A549 (cell line): ENCODE measurements at regions not wholly inside any gene's neighbourhood (a gene's known extent, or its start where the extent isn't known, plus 50 kb on each side); places are given as distances from the start of the nearest gene placed in this dataset.

Experiments used
- ATAC-seq, 2 experiments: fragments of 200-7000 bp in 1 of 2; fragments of >200 bp in 1 of 2; cut with Nextera tagmentation in 1 of 2; cut with Tn5 transposase in 1 of 2; 3 replicates each; pipeline versions ENCODE4 v1.8.0 to v1.9.1; 2018 to 2020; ENCODE audit warnings: mild to moderate bottlenecking in 1 of 2, moderate library complexity in 1 of 2
- CTCF ChIA-PET: fragments of 300-600 bp; sonication (Branson Sonifier 250); formaldehyde crosslinking; extraction: SDS; loops from one replicate; lab custom pipeline; 2021; ENCODE audit warnings: antibody characterized with exemption, inconsistent platforms; lab: Yijun Ruan, JAX
- POLR2A ChIA-PET: fragments of 350-600 bp; formaldehyde crosslinking; extraction: SDS; loops from one replicate; lab custom pipeline; 2021; ENCODE audit warnings: antibody characterized with exemption, inconsistent platforms; lab: Yijun Ruan, JAX
- DNase-seq, 2 experiments: peaks; one replicate each; pipeline versions ENCODE4 v3.0.0 to v3.0.0-alpha.2; 2011 to 2016; ENCODE audit warnings: low read depth in 1 of 2, low spot score in 1 of 2
- FAIRE-seq: peaks from 2 replicates; lab custom pipeline; 2011; peaks lifted over from hg19 to GRCh38; lab: Jason Lieb, UNC
- H3K27ac ChIP-seq, 2 experiments: fragments of >200 bp; sonication (Bioruptor Twin); formaldehyde crosslinking; 3 replicates each; pipeline ENCODE4 v1.5.1; 2016 to 2017
- H3K4me1 ChIP-seq: fragments of >200 bp; sonication (Bioruptor Twin); formaldehyde crosslinking; 3 replicates; pipeline ENCODE4 v1.6.1; 2016
- H3K4me2 ChIP-seq: fragments of >200 bp; sonication (Bioruptor Twin); formaldehyde crosslinking; 3 replicates; pipeline ENCODE4 v1.6.1; 2016
- H3K4me3 ChIP-seq: fragments of >200 bp; sonication (Bioruptor Twin); formaldehyde crosslinking; 3 replicates; pipeline ENCODE4 v1.5.1; 2016
- H3K9me3 ChIP-seq: fragments of >200 bp; sonication (Bioruptor Twin); formaldehyde crosslinking; 3 replicates; pipeline ENCODE4 v1.6.1; 2016
- CBX2 ChIP-seq: fragments of 200-600 bp; sonication (generic); IDR thresholded peaks from 2 replicates; pipeline ENCODE4 v1.6.1; 2016; ENCODE audit warnings: low read depth, mild to moderate bottlenecking, borderline replicate concordance
- CEBPB ChIP-seq, 2 experiments: fragments of >200 bp in 1 of 2; sonication (Bioruptor Twin) in 1 of 2; formaldehyde crosslinking in 1 of 2; IDR thresholded peaks; 2 replicates each; pipeline ENCODE4 v1.6.1; 2012 to 2016
- CHD2 ChIP-seq: fragments of 150-350 bp; IDR thresholded peaks from 2 replicates; pipeline ENCODE4 v1.6.1; 2014; ENCODE audit warnings: low read length; ENCODE audit not compliant: partially characterized antibody
- EP300 ChIP-seq, 2 experiments: fragments of >200 bp; sonication (Bioruptor Twin); formaldehyde crosslinking; IDR thresholded peaks; 2 replicates in 1 of 2; 3 replicates in 1 of 2; pipeline ENCODE4 v1.6.1; 2016 to 2017
- GATA3 ChIP-seq: IDR thresholded peaks from 2 replicates; pipeline ENCODE4 v1.6.1; 2012; ENCODE audit warnings: borderline replicate concordance
- HEYL ChIP-seq: fragments of 250-450 bp; sonication (Bioruptor Pico); IDR thresholded peaks from 2 replicates; pipeline ENCODE4 v1.8.0; 2021; ENCODE audit warnings: mild to moderate bottlenecking, moderate library complexity
- HOXA7 ChIP-seq: fragments of 250-450 bp; sonication (Bioruptor Pico); IDR thresholded peaks from 2 replicates; pipeline ENCODE4 v1.5.0; 2020; ENCODE audit warnings: mild to moderate bottlenecking, moderate library complexity
- HOXB13 ChIP-seq: fragments of 250-450 bp; sonication (Bioruptor Pico); IDR thresholded peaks from 2 replicates; pipeline ENCODE4 v1.5.0; 2020; ENCODE audit warnings: low read depth, mild to moderate bottlenecking, moderate library complexity
- JUN ChIP-seq, 2 experiments: fragments of >200 bp; sonication (Bioruptor Twin); formaldehyde crosslinking; IDR thresholded peaks; 2 replicates in 1 of 2; 3 replicates in 1 of 2; pipeline ENCODE4 v1.6.1; 2016 to 2017
- MAFK ChIP-seq: fragments of 450-650 bp; IDR thresholded peaks from 2 replicates; pipeline ENCODE4 v1.6.1; 2014; ENCODE audit not compliant: partially characterized antibody
- MYC ChIP-seq: IDR thresholded peaks from 2 replicates; pipeline ENCODE4 v1.6.1; 2012; ENCODE audit warnings: mild to moderate bottlenecking, inconsistent platforms, low read length, improper control_type of control experiment, borderline replicate concordance
- NFE2L2 ChIP-seq: fragments of 150-350 bp; conservative IDR thresholded peaks from 2 replicates; pipeline ENCODE4 v1.6.1; 2014; ENCODE audit warnings: low read length
- NPAS2 ChIP-seq: fragments of 250-450 bp; sonication (Bioruptor Pico); IDR thresholded peaks from 2 replicates; pipeline ENCODE4 v1.8.0; 2022; ENCODE audit warnings: mild to moderate bottlenecking, moderate library complexity, borderline replicate concordance
- NR3C1 ChIP-seq: fragments of >200 bp; sonication (Bioruptor Twin); formaldehyde crosslinking; IDR thresholded peaks from 3 replicates; pipeline ENCODE4 v1.6.1; 2017
- PHF8 ChIP-seq: fragments of 200-600 bp; sonication (generic); IDR thresholded peaks from 2 replicates; pipeline ENCODE4 v1.6.1; 2016; ENCODE audit warnings: low read depth, mild to moderate bottlenecking, antibody characterized with exemption, moderate library complexity, borderline replicate concordance
- POLR2A ChIP-seq: IDR thresholded peaks from 2 replicates; pipeline ENCODE4 v1.6.1; 2012; ENCODE audit warnings: mild to moderate bottlenecking, low read length
- RAD21 ChIP-seq, 2 experiments: fragments of >200 bp in 1 of 2; sonication (Bioruptor Twin) in 1 of 2; formaldehyde crosslinking in 1 of 2; IDR thresholded peaks in 1 of 2; conservative IDR thresholded peaks in 1 of 2; 2 replicates in 1 of 2; 3 replicates in 1 of 2; pipeline ENCODE4 v1.6.1; 2012 to 2018; ENCODE audit warnings: inconsistent platforms in 1 of 2
- RARB ChIP-seq: fragments of 250-450 bp; sonication (Bioruptor Pico); IDR thresholded peaks from 2 replicates; pipeline ENCODE4 v1.8.0; 2021; ENCODE audit warnings: mild to moderate bottlenecking, moderate library complexity
- RCOR1 ChIP-seq: fragments of 150-350 bp; IDR thresholded peaks from 2 replicates; pipeline ENCODE4 v1.6.1; 2014; ENCODE audit warnings: antibody characterized with exemption, low read length, low read depth
- SREBF2 ChIP-seq: fragments of 450-650 bp; IDR thresholded peaks from 2 replicates; pipeline ENCODE4 v1.6.1; 2014; ENCODE audit warnings: mild to moderate bottlenecking, moderate library complexity
- TFCP2L1 ChIP-seq: fragments of 250-450 bp; sonication (Bioruptor Pico); IDR thresholded peaks from 2 replicates; pipeline ENCODE4 v1.5.0; 2021; ENCODE audit warnings: mild to moderate bottlenecking
- TP53 ChIP-seq: fragments of 250-450 bp; sonication (Bioruptor Pico); IDR thresholded peaks from 2 replicates; pipeline ENCODE4 v1.5.0; 2021; ENCODE audit warnings: mild to moderate bottlenecking, moderate library complexity
- ZC3H11A ChIP-seq: fragments of 450-650 bp; IDR thresholded peaks from 2 replicates; pipeline ENCODE4 v1.6.1; 2014; ENCODE audit warnings: antibody characterized with exemption, mild to moderate bottlenecking
- ZFP36 ChIP-seq: fragments of 450-650 bp; IDR thresholded peaks from 2 replicates; pipeline ENCODE4 v1.6.1; 2014; ENCODE audit warnings: borderline replicate concordance; ENCODE audit not compliant: partially characterized antibody
- ZSCAN20 ChIP-seq: fragments of 250-450 bp; sonication (Bioruptor Pico); IDR thresholded peaks from 2 replicates; pipeline ENCODE4 v1.8.0; 2022; ENCODE audit warnings: mild to moderate bottlenecking, moderate library complexity
- TF ChIP-seq, protein P1 (sequence below): fragments of >200 bp; sonication (Bioruptor Twin); formaldehyde crosslinking; IDR thresholded peaks from 2 replicates; pipeline ENCODE4 v1.6.1; 2016
- TF ChIP-seq, protein P2 (sequence below): fragments of 450-650 bp; IDR thresholded peaks from 2 replicates; pipeline ENCODE4 v1.6.1; 2014; ENCODE audit warnings: antibody characterized with exemption
- TF ChIP-seq, protein P3 (sequence below): fragments of >200 bp; sonication (Bioruptor Twin); formaldehyde crosslinking; IDR thresholded peaks from 3 replicates; pipeline ENCODE4 v1.6.1; 2016

DNA sequence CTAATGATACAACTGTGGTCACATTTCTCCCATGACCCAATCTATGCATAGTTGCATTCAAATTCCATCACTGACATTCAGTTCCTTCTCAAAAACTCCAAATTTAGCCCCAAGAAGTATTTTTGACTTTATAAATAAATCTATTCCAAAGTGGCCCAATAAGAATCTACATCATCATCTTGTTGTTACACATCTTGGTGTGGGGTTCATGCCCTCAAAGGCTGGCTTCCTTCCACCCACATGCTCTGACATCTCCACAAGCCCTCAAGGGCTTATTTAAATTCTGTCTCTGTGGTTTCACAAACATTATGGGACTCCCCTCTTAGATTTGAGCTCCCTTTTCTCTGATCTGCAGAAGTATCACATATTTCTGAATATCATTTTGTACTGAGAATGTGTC lies 585.3 kb upstream of the BTBD3 start:
- Histone ChIP-seq H3K4me1 (no peaks in the 10 kb centered on the region), H3K27ac (no peak overlapping the region), H3K4me3 (no peak overlapping the region), H3K4me2 (no peak overlapping the region), H3K9me3 (no peaks in the 10 kb centered on the region)
- DNase-seq: no peak
- POLR2A ChIA-PET: no interaction called here
- CTCF ChIA-PET: no interaction called here
- FAIRE-seq: no peak
- no peak for ATAC-seq
- TF ChIP-seq ZFP36 (no peak), CEBPB (IDR thresholded peaks at IDR 0.05) (no peak), POLR2A (no peak), CBX2 (no peak), TP53 (no peak), MAFK (no peak), CHD2 (no peak), NFE2L2 (no peak), ZSCAN20 (CRISPR knock-in tag) (no peak), EP300 (IDR thresholded peaks at IDR 0.05) (no peak)
- TF ChIP-seq, protein P1, sequence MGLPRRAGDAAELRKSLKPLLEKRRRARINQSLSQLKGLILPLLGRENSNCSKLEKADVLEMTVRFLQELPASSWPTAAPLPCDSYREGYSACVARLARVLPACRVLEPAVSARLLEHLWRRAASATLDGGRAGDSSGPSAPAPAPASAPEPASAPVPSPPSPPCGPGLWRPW: no peak
- TF ChIP-seq, protein P2, sequence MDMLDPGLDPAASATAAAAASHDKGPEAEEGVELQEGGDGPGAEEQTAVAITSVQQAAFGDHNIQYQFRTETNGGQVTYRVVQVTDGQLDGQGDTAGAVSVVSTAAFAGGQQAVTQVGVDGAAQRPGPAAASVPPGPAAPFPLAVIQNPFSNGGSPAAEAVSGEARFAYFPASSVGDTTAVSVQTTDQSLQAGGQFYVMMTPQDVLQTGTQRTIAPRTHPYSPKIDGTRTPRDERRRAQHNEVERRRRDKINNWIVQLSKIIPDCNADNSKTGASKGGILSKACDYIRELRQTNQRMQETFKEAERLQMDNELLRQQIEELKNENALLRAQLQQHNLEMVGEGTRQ: no peak

DNA sequence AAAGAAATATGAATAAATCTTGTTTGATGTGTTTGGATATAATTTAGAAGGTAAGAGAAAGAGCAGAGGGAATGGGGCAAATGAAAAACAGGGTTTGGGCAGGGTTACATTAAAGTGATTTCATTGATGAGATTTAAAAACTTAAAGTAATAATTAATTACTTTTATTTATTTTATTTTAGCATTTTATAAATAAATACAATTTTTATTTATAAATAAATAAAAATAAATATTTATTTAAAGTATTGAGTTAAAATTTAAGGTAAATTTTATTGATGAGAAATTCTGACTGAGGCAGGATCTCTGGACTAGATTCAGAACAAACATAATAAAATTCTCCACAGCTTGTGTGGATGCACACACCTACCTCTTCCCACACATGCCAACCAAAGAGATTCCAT lies 584.1 kb upstream of the BTBD3 start:
- ATAC-seq (no peak), DNase-seq (no peak), FAIRE-seq (no peak)
- POLR2A ChIA-PET: no interaction called here
- Histone ChIP-seq H3K4me3 (no peak overlapping the region), H3K4me2 (no peak overlapping the region), H3K27ac (no peak overlapping the region), H3K4me1 (no peaks in the 10 kb centered on the region), H3K9me3 (no peaks in the 10 kb centered on the region)
- CTCF ChIA-PET: interaction anchor here (0.6 kb wide), 1 partner anchor 92 kb away, joined by 3 read pairs; no protein-coding TSS in a partner anchor
- TF ChIP-seq RAD21 (conservative IDR thresholded peaks at IDR 0.05 in 1 of 2, IDR thresholded peaks at IDR 0.05 in 1 of 2) (no peak), ZSCAN20 (CRISPR knock-in tag) (no peak), GATA3 (no peak), NR3C1 (no peak), HOXA7 (no peak), TP53 (no peak), JUN (IDR thresholded peaks at IDR 0.05) (no peak), TFCP2L1 (CRISPR knock-in tag) (no peak), ZC3H11A (no peak), NPAS2 (no peak), PHF8 (no peak), HEYL (CRISPR knock-in tag) (no peak), HOXB13 (CRISPR knock-in tag) (no peak), EP300 (IDR thresholded peaks at IDR 0.05) (no peak), RCOR1 (no peak), MYC (no peak), SREBF2 (no peak), RARB (CRISPR knock-in tag) (no peak)
- TF ChIP-seq, protein P2: no peak
- TF ChIP-seq, protein P3, sequence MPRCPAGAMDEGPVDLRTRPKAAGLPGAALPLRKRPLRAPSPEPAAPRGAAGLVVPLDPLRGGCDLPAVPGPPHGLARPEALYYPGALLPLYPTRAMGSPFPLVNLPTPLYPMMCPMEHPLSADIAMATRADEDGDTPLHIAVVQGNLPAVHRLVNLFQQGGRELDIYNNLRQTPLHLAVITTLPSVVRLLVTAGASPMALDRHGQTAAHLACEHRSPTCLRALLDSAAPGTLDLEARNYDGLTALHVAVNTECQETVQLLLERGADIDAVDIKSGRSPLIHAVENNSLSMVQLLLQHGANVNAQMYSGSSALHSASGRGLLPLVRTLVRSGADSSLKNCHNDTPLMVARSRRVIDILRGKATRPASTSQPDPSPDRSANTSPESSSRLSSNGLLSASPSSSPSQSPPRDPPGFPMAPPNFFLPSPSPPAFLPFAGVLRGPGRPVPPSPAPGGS: no peak
